ENCODE measurements at regions not wholly inside any gene's neighbourhood (a gene's known extent, or its start where the extent isn't known, plus 50 kb on each side); places are given as distances from the start of the nearest gene placed in this dataset.
"Not testable (repeated sequence)": the region's sequence is repeated elsewhere in the genome, so short reads cannot be mapped to it uniquely, and the experiment has no call there.

DNA sequence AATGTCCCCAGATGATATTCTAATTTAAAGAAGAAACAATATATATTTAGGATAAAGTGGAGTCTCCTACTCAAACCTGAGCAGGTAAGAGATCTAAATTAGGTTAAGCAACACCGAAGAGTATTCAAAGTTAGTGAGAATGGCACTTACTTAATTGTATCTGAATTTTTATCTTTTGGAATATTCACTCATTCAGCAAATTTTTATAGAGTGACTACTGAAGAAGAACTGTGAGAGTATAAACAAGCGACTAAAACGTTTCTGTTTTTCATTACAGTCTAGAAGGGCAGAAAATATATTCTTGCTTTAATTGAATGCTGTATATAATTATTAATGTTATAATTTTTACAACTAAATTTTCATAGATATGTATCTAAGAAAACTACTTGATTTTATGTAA lies 567.7 kb upstream of the TBL1XR1 start:
- no peak for DNase-seq

DNA sequence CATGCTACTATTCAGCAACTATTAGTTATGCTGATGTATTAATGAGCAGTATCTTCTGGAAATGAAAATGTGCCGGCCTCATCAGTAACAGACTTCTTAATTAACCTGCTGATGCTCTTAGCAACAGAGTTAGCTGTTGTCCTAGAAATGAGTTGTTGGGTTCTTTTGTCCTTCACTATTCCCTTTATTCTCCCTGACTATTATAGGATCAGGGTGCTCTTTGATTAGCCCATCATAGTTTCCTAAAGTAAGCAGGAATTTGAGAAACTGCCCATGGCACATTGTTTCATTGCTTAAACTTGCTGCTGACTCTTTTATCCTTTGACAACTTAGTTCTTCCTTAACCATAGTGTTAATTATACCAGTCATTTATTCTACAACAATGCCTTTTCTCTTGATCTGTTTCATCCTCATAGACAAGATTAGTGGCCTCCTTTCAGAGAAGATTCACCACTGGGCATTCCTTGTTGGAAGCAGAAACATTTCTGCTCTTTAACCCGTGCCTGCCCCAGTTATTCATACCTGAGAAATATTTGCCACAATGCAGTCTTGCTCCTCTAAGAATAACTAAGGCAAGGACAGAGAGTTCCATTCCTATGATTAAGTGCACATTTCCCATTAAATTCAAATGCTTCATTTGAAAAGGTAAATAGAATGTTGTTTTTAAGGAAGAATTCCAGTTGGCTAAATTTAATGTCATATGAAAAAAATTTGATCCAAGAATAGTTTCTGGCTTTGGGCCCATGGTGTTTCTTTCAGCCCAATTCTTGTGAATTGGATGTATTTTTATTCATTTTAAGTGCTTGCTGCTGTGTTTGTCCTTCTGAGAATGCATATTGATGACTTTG lies 573.3 kb upstream of the TBL1XR1 start:
- no peak for DNase-seq

GRCh38 chr3:177771780-177772179 lies 574.5 kb upstream of the TBL1XR1 start:
- DNase-seq, result no peak

GRCh38 chr3:177772908-177773557 lies 575.8 kb upstream of the TBL1XR1 start:
- no peak for DNase-seq

DNA sequence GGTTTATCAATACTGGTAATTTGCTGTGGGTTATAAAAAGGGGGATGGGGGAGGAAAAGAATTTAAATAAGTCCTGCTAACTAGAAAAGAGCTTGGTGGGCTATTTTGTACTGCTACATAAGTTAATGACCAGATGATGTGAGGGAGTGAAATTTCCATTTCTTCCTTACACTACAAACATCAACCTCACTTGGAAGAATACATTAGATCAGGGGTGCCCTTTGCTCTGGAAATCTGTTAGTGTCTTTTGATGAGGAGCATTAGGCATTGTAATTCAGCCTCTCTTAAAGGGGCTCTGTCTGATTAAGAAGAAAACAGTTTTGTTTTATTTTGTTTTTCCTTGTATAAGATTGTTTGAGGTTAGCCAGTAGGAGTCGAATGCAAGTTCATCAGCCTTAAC lies 576.4 kb upstream of the TBL1XR1 start:
- no peak for DNase-seq

DNA sequence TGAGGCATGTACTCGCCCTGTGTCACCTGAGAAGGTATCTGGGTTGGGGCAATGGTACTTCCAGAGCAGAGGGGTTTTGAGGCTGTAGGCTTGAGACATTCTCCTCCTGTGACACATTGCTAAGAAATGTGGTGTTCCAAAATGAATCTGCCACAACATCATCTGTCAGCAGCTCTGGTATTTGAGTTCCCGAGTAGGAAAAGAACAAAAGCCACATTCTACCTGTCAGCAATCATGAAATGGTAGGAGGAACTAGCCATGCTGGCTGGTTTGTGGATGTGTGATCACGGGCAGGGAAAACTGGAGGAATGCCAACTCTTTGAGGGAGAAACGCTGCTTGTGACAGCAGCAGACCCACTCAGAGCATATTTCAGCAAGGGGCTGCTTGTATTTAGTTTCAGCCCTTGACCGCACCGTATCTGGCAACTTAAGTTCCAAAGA lies 579.4 kb upstream of the TBL1XR1 start:
- no peak for DNase-seq

DNA sequence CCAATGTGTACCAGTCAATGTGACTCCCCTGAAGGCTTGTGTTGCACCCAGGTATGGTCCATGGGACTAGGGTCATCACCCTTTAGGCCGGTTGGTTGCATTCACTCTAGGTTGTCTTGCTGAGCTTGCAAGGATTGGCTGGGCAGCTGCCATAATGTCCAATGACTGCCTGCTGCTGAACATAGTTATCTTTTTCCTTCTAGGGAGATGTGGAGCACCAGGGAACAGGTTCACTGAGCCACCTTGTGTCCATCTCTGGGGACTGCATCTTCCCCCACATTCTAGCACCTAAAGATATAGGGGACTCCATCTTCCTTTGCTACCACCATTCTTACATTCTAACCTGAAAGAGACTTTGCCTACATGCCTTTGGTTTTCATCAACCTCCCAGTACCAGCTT lies 580.4 kb upstream of the TBL1XR1 start:
- peak; percentile 29 to 30 for DNase-seq

- DNase-seq, result no peak
These were observed 581.4 kb upstream of the TBL1XR1 start for GRCh38 chr3:177778633-177779032.

DNA sequence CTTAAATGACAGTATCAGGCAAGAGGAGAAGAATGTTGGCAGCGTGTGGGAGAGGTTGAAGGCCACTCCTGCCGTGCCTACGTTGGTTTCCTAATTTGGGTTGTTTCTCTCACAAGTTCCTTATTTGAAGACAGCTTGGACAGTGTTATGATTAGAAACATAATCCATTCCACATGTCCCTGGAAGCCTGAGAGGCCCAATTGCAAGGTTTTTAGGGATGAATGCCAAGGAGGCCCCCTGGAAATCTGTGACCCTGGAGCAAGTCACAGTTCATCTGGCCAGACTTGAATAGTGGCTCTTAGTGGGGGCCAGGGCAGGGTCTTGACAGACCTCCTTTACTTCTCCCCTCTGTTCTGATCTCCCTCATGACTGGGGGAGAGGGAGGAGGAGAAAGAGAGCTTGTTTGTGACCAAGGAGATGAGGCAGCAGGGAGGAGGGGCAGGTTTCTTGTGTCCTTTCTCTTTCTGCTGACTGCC lies 584.4 kb upstream of the TBL1XR1 start:
- no peak for DNase-seq

DNA sequence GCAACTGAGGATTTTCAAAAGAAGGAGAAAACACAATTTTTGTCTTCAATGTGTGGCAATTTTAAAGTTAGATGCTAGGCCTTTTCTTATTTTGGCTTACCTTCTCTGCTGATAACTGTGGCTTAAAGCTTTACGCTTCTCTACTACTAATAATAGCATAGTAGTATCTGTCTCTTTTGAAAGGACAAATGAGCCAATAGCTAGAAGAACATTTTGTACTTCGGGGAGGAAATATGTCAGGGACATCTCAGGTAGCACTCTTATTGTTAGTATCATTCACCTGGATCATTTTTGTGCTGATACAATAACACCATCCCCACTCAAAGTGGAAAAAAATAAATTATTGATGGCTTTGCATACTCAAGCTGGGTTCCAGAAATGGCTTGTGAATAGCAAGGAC lies 586.1 kb upstream of the TBL1XR1 start:
- DNase-seq, result no peak

GRCh38 chr3:177783767-177784166 lies 586.5 kb upstream of the TBL1XR1 start:
- DNase-seq, result no peak

DNA sequence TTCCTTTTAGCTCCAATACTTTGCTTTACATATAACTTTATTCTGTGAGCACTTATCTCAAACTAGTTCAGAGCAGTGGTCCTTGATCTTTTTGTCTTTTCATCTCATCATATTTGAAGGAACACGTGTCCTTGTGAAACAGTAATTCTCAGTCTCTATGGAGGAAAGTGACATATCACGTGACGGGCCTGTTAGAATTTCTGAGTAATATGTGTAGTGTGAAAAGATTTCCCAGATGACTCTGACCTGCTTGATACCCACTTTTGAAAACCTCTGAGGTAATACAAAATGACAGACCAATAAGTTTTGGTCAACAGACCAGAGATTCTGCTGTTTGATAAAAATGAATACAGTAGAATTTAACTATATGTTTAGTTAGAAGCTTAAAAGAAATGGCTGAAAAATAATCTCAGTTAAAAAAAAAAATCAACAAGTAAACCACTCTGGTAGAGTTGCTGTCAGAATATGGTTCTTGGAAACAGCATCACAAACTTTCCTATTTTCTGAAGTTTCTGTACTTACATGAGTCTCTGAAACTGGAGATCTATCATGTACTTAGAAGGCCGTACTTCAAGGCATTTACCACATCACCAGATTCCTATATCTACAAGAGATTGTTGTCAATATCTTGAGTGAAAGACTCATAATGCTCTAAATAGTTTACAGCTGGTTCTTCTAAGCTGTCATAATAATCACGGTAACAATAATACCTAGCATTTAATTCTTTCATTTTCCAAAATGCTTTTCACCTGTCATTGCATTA lies 590.2 kb upstream of the TBL1XR1 start:
- DNase-seq, result no peak

DNA sequence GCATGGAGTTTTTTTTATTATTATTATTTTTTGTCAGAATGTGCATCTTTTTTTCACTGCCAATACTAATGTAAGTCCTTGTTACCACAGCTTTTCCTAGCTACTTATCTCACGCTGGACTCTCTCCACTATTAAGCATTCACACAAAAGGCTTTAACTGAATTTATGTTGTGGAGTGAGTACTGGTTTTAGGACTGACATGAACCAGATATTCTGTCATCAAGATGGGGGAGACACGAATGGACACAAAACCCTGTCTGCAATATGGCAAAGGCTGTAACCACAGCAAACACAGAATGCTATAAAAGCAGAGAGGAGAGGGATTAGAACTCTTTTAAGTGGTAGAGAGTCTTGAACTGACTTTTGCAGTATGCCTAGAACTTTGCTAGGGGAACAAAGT lies 592.2 kb upstream of the TBL1XR1 start:
- no peak for DNase-seq

DNA sequence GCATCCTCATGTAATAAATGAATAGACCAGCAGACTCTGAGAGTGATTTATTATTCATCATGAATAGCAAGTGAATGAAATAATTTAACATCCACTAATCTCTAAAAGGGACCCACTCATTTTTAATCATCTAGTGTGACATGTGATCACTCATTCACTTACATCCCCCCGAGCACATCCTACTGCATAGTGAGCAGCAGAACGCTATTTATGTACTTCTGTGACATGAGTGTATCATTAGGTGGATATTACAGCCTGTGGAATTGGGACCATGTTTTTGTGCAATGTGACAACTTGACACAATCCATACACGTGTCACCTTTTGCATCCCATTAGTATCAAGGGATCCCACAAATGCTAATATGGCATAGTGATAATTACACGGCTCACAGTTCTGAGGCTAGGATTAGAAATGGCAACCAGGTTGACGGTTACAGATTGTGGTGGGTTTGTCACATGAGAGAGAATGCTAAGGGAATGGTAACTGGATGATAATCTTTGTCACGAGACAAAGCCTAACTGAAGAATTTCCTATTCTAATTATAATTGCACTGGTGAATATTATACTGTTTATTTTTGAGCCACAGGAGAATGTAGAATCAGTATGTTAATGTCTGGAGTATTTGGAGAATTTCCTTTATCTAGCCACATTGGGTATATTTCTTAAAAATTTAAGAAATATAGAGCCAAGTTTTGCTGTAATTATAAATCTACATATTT lies 595.2 kb upstream of the TBL1XR1 start:
- no peak for DNase-seq

DNA sequence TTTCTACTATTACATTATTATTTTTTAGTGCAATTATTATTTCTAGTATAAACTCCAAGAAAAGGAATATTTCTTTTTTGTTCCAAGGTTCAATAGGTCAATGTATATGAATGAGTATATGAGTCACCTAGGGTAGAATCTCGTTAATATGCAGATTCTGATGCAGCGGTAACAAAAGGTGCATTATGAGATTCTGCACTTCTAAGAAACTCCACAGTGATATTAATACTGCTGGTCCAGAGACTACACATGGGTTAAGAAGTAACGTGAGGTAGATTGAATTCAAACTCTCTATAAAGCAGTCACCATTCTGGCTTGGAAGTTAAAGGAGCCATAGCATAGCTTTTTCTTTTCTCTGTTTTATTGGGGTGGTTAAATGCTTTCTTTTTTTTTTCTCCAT lies 596.2 kb upstream of the TBL1XR1 start:
- no peak for DNase-seq

DNA sequence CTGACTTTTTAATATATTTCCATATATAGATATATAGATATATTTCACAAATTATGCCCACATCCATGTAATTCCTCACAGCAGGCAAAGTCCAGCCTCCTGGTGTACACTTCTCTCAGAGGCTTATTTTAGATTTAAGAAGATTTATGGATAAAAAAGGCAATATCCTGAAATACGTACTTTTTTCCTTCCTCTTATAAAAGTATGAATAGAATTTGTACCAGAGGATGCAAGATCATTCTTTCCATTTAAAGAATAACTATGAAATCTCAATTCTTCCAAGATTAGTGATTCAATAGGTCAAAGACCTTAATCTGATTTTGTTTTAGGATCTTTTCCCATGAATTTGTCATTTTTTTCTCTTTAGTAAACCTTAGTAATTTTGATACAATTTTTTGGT lies 597.9 kb upstream of the TBL1XR1 start:
- no peak for DNase-seq

DNA sequence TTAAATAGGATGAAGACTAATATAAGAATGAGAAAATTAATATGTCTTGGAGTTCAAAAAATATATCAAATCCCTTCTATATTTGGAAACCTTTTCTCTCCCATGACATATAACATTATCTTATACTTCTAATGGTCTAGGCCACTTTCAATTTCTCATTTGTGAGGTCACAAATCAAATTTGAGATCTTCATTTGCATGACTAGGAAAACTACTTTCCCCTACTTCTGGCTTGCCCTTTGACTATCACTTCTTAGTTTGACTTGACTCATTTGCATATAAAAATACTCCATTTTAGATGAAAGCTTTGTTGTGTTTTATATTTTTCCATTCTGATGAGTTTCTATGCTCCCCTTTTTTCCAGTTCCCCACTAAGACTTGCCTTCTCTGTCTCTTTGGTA lies 598.6 kb upstream of the TBL1XR1 start:
- no peak for DNase-seq

DNA sequence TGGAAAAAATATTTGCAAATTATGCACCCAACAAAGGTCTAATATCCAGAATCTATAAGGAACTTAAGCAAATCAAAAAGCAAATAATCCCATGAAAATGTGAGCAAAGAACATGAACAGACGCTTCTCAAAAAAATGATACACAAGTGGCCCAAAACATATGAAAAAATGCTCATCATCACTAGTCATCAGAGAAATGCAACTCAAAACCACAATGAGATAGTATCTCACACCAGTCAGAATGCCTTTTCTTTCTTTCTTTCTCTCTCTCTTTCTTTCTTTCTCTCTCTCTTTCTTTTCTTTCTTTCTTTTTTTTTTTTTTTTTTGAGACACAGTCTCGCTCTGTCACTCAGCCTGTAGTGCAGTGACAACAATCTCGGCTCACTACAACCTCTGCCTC lies 602.9 kb upstream of the TBL1XR1 start:
- DNase-seq, result not testable (repeated sequence)

DNA sequence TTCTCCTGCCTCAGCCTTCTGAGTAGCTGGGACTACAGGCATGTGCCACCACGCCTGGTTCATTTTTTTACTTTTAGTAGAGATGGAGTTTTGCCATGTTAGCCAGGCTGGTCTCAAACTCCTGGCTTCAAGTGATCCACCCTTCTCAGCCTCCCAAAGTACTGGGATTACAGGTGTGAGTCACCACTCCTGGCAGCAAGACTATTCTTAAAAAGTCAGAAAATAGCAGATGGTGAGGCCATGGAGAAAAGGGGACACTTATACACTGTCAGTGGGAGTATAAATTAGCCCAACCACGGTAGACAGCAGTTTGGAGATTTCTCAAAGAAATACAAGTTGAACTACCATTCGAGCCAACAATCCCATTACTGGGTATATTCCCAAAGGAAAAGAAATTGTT lies 603.3 kb upstream of the TBL1XR1 start:
- DNase-seq, result no peak

DNA sequence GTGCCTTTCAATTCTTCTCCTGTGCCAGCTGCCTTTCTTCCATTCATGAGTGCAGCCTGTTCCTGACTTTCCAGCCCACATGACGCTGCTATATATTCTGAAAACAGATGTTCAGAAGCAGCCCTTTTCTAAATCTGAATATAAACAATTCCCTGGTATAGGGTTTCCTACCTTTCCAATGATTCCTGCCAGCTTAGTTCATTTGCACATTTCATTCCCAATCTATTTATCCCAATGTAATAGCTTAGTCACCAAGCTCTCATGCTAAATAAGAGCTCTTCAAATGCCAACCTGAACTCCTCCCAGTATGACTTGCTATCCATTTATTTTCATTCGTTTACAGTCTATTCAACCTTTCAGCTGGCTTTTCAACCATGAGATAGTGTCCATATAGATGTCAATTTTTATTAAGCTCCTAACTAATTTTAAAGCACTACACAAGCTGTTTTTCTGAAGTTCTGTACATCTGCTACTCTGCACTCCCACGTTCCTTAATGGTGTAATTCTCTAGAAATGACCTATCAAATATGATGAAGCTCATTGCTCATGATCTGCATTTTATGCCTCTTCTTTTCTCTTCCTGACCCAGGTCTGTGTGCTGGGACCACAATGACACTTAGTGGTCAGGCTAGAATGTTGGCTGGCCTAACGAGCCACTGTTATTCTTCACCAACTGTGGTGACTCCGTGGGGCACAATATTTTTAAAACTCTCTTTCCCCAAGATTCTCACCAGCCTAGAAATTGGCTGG lies 605.0 kb upstream of the TBL1XR1 start:
- DNase-seq, result no peak

DNA sequence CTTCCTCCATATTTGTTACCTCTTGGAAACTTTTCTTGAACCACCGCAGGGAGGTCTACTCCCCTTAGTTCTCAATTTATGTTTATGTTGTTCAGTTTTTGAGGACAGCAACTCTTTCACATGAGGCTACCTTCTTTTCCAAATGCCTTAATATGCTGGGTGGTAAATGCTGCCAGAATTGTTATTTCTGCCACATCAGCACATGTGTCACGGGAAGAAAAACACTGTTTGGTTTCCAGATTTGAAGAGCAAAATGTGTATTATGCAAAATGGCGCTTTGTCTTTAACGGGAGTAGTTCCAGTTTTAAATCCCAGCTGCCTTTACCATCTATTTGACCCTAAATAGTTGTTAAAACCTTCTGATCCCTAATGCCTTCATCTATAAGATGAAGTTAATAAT lies 606.2 kb upstream of the TBL1XR1 start:
- no peak for DNase-seq

- DNase-seq, result no peak
These were observed 606.8 kb upstream of the TBL1XR1 start for GRCh38 chr3:177804032-177804431.

Data from activated CD4-positive, alpha-beta T cell treated with anti-CD3 and anti-CD28 coated beads for 4 hours (primary cell).